Gastrocnemius medialis (tissue), 4 donors: ENCODE measurements at regions not wholly inside any gene's neighbourhood (a gene's known extent, or its start where the extent isn't known, plus 50 kb on each side); places are given as distances from the start of the nearest gene placed in this dataset.

Source experiments
- CTCF ChIP-seq, 5 experiments: fragments of 450-650 bp in 3 of 5; fragments of 200-600 bp in 2 of 5; sonication (generic) in 2 of 5; IDR thresholded peaks in 4 of 5; conservative IDR thresholded peaks in 1 of 5; 1 replicate in 4 of 5; 2 replicates in 1 of 5; pipeline ENCODE4 v1.5.1; 2016 to 2019; ENCODE audit warnings: antibody characterized with exemption in 5 of 5, mild to moderate bottlenecking in 3 of 5, moderate library complexity in 3 of 5
- POLR2A ChIP-seq, 2 donors: fragments of 450-650 bp; IDR thresholded peaks; one replicate each; pipeline ENCODE4 v1.6.1; 2017; ENCODE audit warnings: antibody characterized with exemption in 2 of 2, mild to moderate bottlenecking in 2 of 2, moderate library complexity in 2 of 2

- TF ChIP-seq CTCF (IDR thresholded peaks at IDR 0.05 in 4 of 5, conservative IDR thresholded peaks at IDR 0.05 in 1 of 5) (no peak), POLR2A (IDR thresholded peaks at IDR 0.05) (no peak)
These were observed 325.7 kb upstream of the GIMD1 start for GRCh38 chr4:106694232-106694631.
